DND-41 (cell line): ENCODE measurements at regions not wholly inside any gene's neighbourhood (a gene's known extent, or its start where the extent isn't known, plus 50 kb on each side); places are given as distances from the start of the nearest gene placed in this dataset.

ENCODE experiments used
- EZH2 ChIP-seq: IDR thresholded peaks from 3 replicates; pipeline ENCODE4 v1.6.1; 2012; ENCODE audit warnings: borderline replicate concordance, low read depth, mild to moderate bottlenecking, moderate library complexity, low read length, inconsistent platforms; ENCODE audit not compliant: severe bottlenecking
- TF ChIP-seq, protein P1 (sequence below): IDR thresholded peaks from 2 replicates; pipeline ENCODE4 v1.5.1; 2012; ENCODE audit warnings: borderline replicate concordance, low read length, moderate library complexity, mild to moderate bottlenecking; ENCODE audit not compliant: poor library complexity, severe bottlenecking; ENCODE audit errors: extremely low read depth

DNA sequence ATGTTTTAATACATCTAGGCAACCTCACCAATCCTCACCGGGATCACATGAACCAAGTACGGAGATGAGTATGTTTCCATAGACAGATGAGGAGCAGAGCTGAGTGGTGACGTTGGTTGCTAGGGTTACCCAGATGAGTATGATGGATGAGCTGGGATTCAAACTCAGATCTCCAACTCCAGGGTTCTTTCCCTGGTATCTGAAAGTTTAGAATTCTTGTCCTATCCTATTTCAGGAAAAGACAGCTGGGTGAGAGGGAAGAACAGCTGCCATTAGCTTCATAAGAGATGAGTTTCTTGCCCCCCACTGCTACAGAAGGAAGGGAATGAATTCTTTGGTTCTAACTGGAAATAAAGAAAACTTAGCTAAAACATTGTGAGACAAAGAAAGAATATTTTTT lies 728.9 kb upstream of the TBX3 start:
- TF ChIP-seq, protein P1, sequence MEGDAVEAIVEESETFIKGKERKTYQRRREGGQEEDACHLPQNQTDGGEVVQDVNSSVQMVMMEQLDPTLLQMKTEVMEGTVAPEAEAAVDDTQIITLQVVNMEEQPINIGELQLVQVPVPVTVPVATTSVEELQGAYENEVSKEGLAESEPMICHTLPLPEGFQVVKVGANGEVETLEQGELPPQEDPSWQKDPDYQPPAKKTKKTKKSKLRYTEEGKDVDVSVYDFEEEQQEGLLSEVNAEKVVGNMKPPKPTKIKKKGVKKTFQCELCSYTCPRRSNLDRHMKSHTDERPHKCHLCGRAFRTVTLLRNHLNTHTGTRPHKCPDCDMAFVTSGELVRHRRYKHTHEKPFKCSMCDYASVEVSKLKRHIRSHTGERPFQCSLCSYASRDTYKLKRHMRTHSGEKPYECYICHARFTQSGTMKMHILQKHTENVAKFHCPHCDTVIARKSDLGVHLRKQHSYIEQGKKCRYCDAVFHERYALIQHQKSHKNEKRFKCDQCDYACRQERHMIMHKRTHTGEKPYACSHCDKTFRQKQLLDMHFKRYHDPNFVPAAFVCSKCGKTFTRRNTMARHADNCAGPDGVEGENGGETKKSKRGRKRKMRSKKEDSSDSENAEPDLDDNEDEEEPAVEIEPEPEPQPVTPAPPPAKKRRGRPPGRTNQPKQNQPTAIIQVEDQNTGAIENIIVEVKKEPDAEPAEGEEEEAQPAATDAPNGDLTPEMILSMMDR: no peak
- no peak for TF ChIP-seq EZH2
